HFF-Myc (cell line): ENCODE measurements at regions not wholly inside any gene's neighbourhood (a gene's known extent, or its start where the extent isn't known, plus 50 kb on each side); places are given as distances from the start of the nearest gene placed in this dataset.

Source experiments
- DNase-seq: peaks from one replicate; pipeline ENCODE4 v3.0.0-alpha.2; 2011; ENCODE audit warnings: low read depth; ENCODE audit errors: extremely low read depth
- H3K4me3 ChIP-seq: replicated peaks from 2 replicates; pipeline ENCODE4 v1.5.1; 2011; ENCODE audit warnings: low read depth, mild to moderate bottlenecking, control low read depth, low read length
- CTCF ChIP-seq: IDR thresholded peaks from 2 replicates; pipeline ENCODE4 v1.5.1; 2012; ENCODE audit warnings: mild to moderate bottlenecking, low read depth, low read length, control low read depth; ENCODE audit errors: missing control alignments

GRCh38 chr4:155079871-155080270, 128.6 kb upstream of the NPY2R start:
- no peak for TF ChIP-seq CTCF
- H3K4me3 ChIP-seq, result no peak overlapping the region
- no peak for DNase-seq

GRCh38 chr4:155081222-155081621, 127.2 kb upstream of the NPY2R start:
- TF ChIP-seq CTCF, result no peak
- H3K4me3 ChIP-seq, result no peak overlapping the region
- DNase-seq, result no peak

- TF ChIP-seq CTCF, result no peak
- DNase-seq, result no peak
- H3K4me3 ChIP-seq, result no peak overlapping the region
Measured at GRCh38 chr4:155085843-155086530, 122.4 kb upstream of the NPY2R start.

GRCh38 chr4:155094201-155094820, 114.1 kb upstream of the NPY2R start:
- no peak for TF ChIP-seq CTCF
- no peak for DNase-seq
- no peak overlapping the region for H3K4me3 ChIP-seq

GRCh38 chr4:155099231-155099630, 109.2 kb upstream of the NPY2R start:
- TF ChIP-seq CTCF, result no peak
- no peak for DNase-seq
- H3K4me3 ChIP-seq, result no peak overlapping the region

GRCh38 chr4:155106629-155107028, 101.8 kb upstream of the NPY2R start:
- no peak for DNase-seq
- TF ChIP-seq CTCF, result no peak
- H3K4me3 ChIP-seq, result no peak overlapping the region
